ENCODE measurements at regions not wholly inside any gene's neighbourhood (a gene's known extent, or its start where the extent isn't known, plus 50 kb on each side); places are given as distances from the start of the nearest gene placed in this dataset.

GRCh38 chr1:209446356-209446755 lies 137.2 kb upstream of the CAMK1G start:
- TF ChIP-seq CTCF (IDR thresholded peaks at IDR 0.05) (no peak), POLR2AphosphoS5 (IDR thresholded peaks at IDR 0.05) (no peak)

Data from sigmoid colon (tissue), 4 donors.